GM18873 (cell line): ENCODE measurements at regions not wholly inside any gene's neighbourhood (a gene's known extent, or its start where the extent isn't known, plus 50 kb on each side); places are given as distances from the start of the nearest gene placed in this dataset.
"Not testable (repeated sequence)": the region's sequence is repeated elsewhere in the genome, so short reads cannot be mapped to it uniquely, and the experiment has no call there.

Source experiments
- ATAC-seq: cut with Tn5 transposase; IDR thresholded peaks from one replicate; pipeline ENCODE4 v1.9.1; 2021; ENCODE audit warnings: mild to moderate bottlenecking, moderate library complexity, moderate number of reproducible peaks; ENCODE audit not compliant: unreplicated experiment, low FRiP score

DNA sequence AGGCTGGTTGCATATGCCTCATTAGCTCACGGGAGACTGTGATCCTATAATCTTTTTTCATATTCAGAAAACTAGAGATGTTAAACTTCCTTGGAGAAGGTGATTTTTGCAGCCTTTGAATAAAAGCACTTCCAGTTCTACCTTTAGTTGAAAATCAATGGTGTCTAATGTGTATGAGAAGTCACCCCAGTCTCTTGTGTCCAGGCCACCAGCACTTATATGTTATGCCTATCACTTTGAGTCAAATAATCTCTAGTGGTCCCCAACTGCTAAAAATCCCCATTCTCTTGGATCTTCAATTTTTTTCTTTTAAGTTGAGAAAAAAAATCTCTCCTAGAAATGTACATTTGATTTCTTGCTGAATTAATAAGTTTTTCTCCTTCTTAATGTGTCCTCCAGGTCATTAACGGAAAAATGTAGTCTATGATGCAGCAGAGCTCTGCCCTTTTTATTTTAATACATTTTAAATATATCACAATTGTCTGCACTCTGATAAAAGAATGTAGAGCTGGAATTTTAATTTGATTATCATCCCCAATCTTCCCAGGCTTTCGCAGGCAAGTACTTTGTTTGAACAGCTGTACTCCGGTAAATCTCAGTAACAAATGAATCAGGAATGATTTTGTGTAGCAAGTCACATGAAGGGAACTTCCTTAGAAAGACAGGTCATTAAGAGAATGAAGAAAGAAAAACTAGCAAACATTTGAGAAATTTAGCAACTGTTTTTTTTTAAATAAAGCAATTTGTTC is 147.0 kb downstream of the SOX4 start:
- ATAC-seq, result no peak

DNA sequence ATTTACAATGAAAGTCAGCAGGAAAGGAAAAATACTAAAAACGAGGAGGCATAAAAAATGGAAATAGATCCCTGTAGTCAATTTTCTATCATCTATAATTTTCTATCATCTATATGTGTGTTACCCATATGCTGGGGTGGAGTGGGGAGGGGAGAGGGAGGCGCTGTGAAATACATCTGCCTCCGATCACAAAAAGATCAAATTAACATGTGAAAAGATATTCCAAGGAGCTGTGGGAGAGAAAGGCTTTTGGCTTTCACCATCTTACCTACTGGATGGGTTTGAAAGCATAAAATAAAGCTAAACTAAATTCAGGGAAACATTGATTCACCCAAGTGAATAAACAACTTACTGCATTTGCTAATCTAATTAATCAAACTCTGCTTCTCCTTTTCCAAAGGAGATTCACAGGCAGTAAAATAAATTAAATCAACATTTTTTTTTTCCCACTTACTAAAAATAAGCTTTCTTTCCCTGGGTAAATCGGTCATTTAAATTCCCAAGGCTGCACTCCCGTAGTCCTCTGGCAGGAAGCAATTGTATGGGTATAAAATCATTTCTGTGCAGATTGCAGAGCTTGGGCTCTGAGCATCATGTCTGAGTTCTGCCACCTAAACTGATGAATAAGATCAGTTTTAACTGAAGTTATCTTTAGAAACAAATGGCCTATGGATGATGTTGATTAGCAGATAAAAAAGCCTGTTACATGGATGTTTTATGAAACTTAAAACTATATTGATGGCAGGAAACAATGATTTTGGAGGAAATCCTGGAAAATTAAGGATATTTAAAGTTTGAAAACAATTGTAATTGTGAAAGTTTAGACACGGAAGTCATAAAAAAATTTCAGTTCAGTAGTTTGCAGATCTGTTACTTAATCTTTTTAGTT is 147.9 kb downstream of the SOX4 start:
- no peak for ATAC-seq

DNA sequence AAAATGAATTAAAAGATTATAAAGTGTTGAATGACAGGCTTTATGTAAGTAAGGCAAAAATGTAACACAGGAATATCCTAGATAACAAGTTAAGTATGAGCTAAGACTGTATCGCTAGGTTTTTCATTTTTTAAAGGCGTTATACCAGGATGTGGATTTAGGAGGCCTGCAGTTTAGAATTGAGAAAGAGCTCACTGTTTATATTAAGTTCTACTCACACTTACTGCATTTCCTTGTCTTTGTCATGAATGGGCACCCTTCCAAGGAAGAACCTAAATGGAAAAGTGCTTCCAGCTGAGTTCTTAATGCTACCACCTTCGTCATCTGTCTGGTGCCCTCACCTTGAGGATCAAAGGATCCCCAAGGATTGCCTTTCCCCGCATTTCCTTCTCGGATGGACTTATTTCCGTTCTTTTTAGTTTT is 148.7 kb downstream of the SOX4 start:
- no peak for ATAC-seq

DNA sequence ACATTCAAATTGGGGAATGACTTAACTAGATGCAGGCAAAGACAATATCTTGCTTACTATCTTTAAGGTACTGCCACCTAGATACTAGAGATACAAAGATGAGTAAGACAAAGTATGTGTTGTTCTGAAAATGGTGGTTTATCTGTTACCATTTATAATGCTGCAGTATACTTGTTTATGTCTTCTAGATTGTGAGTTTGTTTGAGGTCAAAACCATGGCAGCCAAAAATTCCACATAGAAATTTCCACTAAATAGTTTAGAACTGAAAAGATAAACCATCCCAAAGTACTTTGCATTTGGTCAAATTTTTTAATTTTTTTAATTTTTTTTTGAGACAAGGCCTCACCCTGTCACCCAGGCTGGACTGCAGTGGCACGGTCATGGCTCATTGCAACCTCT is 150.8 kb downstream of the SOX4 start:
- no peak for ATAC-seq

DNA sequence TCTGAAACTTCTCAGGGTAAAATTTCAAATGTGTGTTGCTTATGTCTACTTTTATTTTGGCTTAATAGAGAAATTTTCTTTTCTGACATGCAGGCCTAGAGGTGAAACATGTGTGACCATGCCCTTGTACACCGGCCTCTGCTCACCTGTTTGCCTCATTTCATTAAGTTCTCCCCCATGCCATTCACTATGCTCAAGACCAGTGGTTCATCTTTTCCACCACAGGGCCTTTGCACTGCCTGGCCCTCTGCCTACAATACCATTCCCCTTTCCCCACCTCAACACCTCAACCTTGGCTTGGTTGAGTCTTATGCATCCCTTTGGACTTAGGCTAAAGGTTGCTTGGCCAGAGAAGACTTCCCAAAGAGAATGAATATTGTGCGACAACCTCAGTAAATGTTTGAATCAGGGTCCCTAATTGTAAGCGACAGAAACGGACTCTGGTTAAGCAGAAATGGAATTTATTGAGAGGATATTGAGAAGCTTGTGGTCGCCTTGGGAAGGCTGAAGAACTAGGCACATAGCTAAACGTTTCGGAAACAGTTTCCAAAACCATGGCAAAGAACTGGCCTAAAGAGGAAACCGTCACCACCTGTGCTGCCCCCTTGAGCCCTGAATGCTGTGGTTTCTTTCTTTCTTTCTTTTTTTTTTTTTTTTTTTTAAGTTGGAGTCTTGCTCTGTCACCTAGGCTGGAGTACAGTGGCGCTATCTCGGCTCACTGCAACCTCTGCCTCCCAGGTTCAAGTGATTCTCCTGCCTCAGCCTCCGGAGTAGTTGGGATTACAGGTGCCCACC is 152.2 kb downstream of the SOX4 start:
- ATAC-seq, result no peak

DNA sequence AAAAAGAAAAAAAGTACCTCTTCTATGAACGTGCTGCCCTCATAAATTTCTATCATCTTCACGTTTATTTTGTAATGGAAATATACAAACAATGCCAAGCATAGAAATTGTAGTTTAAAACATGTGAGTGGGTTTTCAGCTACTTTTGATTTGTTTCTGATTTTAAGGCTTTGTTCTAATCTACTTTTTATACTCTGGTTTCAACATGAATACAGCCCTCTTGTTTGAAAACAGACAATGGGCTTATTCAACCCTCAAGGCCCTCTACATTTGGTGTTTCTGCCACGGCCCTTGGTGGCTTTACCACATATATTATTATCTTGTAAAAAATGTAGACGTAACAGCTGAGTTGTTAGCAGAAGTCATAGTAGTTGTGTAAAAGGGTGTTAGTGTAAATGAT is 153.9 kb downstream of the SOX4 start:
- ATAC-seq, result no peak

DNA sequence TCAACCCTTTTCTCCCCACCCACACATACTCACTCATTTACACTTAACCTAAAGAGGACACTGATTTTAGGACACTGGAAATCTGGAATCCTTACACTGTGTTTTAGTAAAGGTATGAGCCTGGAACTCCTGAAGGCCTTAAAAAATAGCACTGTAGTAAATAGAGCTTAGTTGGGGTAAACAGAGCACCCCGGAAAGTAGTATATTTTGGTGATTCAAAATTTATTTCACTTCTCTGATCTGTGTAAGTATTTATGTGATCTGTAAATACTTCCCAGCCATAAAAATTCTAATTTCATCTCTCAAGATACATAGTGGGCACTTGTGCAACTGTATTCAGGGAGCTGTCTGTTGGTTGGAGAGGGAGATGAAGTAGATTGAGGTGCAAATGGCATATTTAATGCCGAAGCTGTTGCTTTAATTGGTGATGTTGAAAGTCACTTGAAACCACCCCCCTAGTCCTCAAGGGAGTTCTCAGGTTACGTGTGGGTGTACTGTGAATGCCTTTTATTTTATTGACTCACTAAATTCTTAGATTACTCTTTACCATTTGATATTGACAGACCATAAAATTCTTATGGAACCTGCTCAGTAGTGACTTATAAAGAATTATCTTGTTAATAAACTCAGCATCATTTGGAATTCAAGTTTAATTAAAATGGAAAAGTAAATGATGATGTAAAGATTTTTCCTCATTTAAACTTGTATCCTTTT is 154.9 kb downstream of the SOX4 start:
- no peak for ATAC-seq

DNA sequence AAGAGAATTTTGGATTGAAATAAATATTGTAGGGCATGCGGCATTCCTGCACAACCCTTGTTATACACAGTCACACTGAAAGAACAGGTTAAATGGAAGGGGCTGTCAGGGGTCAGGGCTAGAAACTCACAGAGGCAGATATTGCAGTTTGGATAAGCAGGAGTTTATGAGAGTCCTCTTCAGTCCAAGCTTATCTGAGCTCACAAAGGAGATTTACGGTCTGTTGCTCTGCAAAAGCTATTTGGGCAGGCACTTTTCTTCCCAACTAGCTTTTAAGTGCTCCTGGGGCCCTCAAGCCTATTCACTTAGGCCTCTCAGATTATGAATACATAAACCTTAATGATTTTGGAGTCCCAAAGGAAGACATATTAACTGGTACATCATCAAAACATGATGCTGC is 156.2 kb downstream of the SOX4 start:
- no peak for ATAC-seq

DNA sequence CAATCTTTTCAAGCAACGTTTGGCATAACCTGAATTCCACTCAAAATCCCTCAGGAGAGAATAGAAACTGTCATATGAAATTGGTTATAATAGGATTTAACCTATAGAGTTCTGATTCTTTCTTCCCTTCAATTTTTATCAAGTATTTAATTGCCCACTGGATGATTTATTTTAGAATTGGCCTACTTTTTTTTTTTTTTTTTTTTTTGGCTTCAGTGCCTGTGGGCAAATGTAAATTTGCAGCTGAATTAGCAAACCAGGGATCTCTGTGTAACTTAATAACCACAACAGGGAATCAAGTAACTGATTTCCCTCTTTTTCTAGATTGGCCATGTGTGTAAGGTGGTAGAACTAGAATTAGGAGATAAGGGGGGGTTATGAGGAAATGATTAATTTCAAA is 157.0 kb downstream of the SOX4 start:
- ATAC-seq, result no peak

DNA sequence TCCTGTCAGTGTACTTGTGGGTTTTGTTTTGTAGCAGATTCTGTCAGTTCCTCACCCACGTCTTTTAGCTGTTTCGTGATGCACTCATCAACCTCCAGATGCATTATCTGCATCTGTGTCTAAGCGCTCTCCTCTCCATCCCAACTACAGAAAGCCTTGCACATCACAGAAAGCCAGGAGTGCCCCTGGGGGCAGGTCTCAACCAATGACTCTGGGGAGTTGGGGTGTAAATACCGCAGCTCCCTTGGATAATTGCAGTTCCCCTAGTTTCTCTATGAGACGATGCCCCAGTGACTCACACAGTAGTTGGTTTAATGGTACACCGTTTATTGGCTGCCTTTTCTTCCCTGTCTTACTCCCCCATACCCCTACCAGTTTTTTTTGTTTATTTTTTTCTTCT is 158.1 kb downstream of the SOX4 start:
- no peak for ATAC-seq

DNA sequence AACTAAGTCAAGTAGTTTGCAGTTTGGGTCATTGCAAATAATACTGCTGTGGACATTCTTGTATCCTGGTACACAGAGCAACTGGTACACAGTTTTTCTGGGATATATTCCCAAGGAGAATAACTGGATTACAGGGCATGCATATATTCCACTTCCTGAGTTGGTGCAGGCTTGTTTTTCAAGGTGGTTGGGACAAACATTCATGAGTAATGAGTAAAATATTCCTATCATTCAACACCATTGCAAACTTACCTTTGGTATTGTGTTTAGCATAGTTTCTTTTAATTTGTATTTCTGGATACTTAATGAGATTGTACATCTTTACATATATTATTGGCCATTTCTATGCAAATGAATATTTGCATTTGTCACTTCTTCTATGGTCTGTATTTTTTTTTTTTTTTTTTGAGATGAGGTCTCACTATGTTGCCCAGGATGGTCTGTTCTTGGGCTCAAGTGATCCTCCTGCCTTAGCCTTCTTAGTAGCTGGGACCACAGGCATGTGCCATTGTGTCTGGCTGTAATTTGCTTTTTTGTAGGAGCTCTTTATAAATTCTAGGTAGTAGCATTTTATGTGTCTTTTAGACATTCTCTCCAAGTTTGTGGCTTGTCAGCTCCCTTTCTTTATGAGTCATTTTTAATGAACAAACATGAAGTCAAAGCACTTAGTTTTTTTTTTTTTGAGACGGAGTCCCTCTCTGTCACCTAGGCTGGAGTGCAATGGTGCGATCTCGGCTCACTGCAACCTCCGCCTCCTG is 158.7 kb downstream of the SOX4 start:
- no peak for ATAC-seq

DNA sequence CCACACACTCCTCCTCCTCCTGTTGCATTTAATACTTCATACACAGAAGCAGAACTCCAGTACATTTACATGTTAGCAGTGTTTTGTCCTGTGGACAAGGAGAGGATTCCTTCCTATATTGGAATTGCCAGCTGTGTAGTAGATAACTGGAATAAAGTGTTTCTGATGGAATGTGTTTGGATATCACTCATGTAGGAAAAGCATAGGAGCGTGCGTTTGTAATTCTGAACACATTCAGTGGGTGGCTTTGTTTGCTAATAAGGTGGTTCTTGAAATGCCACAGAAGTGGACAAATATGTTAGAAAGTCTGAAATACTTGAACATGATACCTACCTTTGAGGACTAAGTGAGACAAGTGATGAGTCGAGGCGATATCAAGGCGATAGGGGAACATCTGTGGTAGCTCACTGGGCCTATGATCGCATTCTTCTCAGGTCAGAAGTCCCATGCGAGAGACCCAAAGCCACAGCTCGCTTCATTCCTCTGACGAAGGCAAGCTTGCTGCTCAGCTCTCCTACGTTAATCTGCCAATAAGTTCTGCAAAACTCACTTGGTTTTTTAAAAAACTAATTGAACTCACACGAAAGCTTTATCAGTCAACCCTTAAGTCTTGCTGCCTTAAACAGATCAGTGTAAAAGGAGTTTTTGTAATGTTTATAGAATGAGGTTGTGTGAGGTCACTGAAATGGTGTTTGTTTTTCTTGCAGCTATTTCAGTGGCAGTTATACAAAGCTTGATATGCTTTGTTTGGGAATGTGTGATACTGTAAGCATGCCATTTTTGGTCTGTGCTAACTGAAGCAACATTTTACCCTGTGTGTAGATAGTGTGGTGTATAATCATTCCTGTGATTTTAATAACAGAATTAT is 159.9 kb downstream of the SOX4 start:
- no peak for ATAC-seq

DNA sequence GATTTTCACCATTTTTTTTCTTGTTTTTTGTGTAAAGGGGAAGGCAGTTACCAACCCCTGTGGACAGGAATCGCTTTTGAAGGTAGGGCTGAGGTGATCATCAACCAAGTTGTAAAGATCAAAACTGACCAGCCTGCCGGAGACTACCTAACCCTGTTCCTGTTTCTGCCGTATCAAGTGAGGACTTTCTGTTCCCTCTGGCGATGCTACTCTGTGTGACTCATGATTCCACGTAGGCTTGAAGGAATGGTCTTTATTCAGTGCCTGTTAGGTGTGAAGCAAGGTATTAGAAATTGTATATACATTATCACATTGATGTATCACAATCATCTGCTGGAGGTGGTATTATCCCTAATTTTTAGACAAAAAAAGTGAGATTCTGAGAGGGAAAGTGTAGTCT is 161.3 kb downstream of the SOX4 start:
- ATAC-seq, result no peak

DNA sequence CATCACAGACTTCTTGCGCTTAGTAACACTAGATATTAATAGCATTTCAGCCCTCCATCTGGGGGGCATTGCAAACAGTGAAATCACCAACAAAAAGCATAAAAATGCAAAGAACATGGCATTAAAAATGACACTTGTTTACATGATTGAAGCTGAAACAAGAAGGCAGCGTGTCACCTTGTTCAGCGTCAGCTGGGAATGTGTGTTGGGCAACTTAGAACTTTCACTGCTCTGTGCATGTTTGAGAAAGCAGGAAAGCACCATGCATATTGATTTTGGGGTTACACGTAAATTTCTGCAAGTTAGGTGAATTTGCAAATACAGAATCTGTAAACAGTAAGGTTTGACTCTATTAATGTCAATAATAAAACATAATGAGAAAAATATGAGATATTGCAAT is 162.9 kb downstream of the SOX4 start:
- no peak for ATAC-seq

DNA sequence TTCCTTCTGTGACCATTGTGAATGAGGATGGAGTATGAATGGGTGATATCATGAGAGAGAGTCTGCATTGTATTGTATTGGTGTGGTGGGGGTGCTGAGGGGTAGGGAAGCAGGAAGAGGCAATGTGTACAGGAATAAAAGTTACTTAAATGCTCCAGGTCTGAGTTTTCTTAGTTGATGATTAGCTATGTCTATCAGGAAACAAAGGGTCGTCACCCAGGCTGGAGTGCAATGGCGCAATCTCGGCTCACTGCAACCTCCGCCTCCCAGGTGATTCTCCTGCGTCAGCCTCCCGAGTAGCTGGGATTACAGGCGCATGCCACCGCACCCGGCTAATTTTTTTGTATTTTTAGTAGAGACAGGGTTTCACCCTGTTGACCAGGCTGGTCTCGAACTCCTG is 163.8 kb downstream of the SOX4 start:
- ATAC-seq, result not testable (repeated sequence)

DNA sequence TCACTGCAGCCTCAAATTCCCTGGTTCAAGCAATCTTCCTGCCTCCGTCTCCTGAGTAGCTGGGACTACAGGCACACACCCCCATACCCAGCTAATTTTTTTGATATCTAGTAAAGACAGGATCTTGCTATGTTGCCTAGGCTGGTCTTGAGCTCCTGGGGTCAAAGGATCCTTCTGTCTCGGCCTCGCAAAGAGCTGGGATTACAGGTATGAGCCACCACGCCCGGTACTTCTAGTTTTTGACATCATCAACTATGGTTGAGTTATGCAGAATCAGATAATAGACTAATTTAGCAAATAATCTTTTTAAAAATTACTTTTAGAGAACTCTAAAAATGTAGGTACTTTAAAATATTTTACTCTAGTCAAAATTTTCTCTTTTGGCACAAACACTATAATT is 166.2 kb downstream of the SOX4 start:
- no peak for ATAC-seq

DNA sequence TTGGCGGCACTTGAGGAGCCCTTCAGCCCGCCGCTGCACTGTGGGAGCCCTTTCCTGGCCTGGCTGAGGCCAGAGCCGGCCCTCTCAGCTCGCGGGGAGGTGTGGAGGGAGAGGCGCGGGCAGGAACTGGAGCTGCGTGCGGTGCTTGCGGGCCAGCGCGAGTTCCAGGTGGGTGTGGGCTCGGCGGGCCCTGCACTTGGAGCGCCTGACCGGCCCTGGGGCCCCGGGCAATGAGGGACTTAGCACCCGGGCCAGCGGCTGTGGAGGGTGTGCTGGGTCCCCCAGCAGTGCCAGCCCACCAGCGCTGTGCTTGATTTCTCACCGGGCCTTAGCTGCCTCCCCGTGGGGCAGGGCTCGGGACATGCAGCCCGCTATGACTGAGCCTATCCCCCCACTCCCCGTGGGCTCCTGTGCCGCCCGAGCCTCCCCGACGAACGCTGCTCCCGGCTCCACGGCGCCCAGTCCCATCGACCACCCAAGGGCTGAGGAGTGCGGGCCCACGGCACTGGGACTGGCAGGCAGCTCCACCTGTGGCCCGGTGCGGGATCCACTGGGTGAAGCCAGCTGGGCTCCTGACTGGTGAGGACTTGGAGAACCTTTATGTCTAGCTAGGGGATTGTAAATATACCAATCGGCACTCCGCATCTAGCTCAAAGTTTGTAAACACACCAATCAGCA is 167.6 kb downstream of the SOX4 start:
- not testable (repeated sequence) for ATAC-seq

DNA sequence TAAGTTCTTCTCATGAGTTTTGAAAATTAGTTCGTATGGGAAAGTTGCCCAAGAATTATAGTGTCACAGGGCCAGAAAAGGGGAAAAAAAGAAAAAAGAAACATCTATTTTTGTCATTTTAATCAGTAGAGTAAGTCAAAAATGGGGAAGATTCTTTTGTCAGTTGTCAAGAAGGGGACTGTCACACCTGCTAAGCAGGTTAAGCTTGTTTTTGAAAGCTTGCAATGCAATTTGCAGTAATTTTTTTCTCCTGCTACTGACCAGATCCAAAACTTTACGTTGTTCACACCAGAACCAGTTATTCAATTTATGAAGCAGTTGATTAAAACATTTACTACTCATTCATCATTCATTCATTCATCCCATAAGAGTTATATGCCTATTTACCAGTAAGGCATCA is 171.4 kb downstream of the SOX4 start:
- ATAC-seq, result no peak
